ENCODE measurements at regions not wholly inside any gene's neighbourhood (a gene's known extent, or its start where the extent isn't known, plus 50 kb on each side); places are given as distances from the start of the nearest gene placed in this dataset.
A peak's percentile ranks its signal among the peaks of the same experiment; 100 is the strongest.

- TF ChIP-seq ETS1 (CRISPR knock-in tag; IDR thresholded peaks at IDR 0.05) (no peak), SNAPC5 (CRISPR knock-in tag; IDR thresholded peaks at IDR 0.05; ENCODE audit: borderline replicate concordance) (no peak), MEIS2 (CRISPR knock-in tag; IDR thresholded peaks at IDR 0.05) (0 out of 2 replicates have a peak, but pooled peaks have one; percentile 60), NFRKB (IDR thresholded peaks at IDR 0.05) (no peak), IRF2 (CRISPR knock-in tag; IDR thresholded peaks at IDR 0.05) (peak; percentile 50; the same call in 1 of the 2 replicates), AHDC1 (CRISPR knock-in tag; IDR thresholded peaks at IDR 0.05; ENCODE audit: borderline replicate concordance) (no peak), ZFP37 (CRISPR knock-in tag; IDR thresholded peaks at IDR 0.05; ENCODE audit: borderline replicate concordance) (no peak), PAF1 (CRISPR knock-in tag; IDR thresholded peaks at IDR 0.05) (no peak), ZBTB10 (CRISPR knock-in tag; IDR thresholded peaks at IDR 0.05; ENCODE audit: borderline replicate concordance) (no peak), SALL1 (CRISPR knock-in tag; IDR thresholded peaks at IDR 0.05) (peak; percentile 81), ZNF749 (CRISPR knock-in tag; IDR thresholded peaks at IDR 0.05; ENCODE audit: borderline replicate concordance) (no peak), THAP9 (CRISPR knock-in tag; IDR thresholded peaks at IDR 0.05; ENCODE audit: borderline replicate concordance) (peak; percentile 66; the same call in 1 of the 2 replicates), KDM1A (CRISPR knock-in tag; IDR thresholded peaks at IDR 0.05) (no peak), GABPA (IDR thresholded peaks at IDR 0.05; ENCODE audit: low read depth, low read length) (no peak), GABPA (CRISPR knock-in tag; IDR thresholded peaks at IDR 0.05; ENCODE audit: low read depth) (no peak)
- TF ChIP-seq, protein P1, sequence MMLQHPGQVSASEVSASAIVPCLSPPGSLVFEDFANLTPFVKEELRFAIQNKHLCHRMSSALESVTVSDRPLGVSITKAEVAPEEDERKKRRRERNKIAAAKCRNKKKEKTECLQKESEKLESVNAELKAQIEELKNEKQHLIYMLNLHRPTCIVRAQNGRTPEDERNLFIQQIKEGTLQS (CRISPR knock-in tag; IDR thresholded peaks at IDR 0.05): 0 out of 2 replicates have a peak, but pooled peaks have one; percentile 6
Observed at GRCh38 chr5:135191084-135191826, 157.2 kb upstream of the PITX1 start (continued).

Data from HepG2 (cell line).